GM23338 (cell line): ENCODE measurements at regions not wholly inside any gene's neighbourhood (a gene's known extent, or its start where the extent isn't known, plus 50 kb on each side); places are given as distances from the start of the nearest gene placed in this dataset.

ENCODE experiments used
- ATAC-seq: fragments of 200-7000 bp; cut with Tn5 transposase; 3 replicates; pipeline ENCODE4 v1.9.1; 2020
- DNase-seq: peaks from one replicate; pipeline ENCODE4 v3.0.0-alpha.2; 2015; ENCODE audit warnings: low spot score
- H2AFZ ChIP-seq: fragments of 200-600 bp; sonication (generic); 2 replicates; pipeline ENCODE4 v1.8.0; 2016; ENCODE audit warnings: antibody characterized with exemption, mild to moderate bottlenecking, moderate library complexity
- H3F3A ChIP-seq: fragments of 200-600 bp; sonication (generic); replicated peaks from 2 replicates; pipeline ENCODE4 v1.8.0; 2017; ENCODE audit warnings: antibody characterized with exemption, mixed run types, low read depth
- H3K27ac ChIP-seq: fragments of 200-600 bp; sonication (generic); 2 replicates; pipeline ENCODE4 v1.6.1; 2016; ENCODE audit warnings: low read depth
- H3K27me3 ChIP-seq: fragments of 200-600 bp; sonication (generic); 2 replicates; pipeline ENCODE4 v1.8.0; 2016; ENCODE audit warnings: mild to moderate bottlenecking, mixed run types, moderate library complexity; ENCODE audit not compliant: insufficient read depth
- H3K36me3 ChIP-seq: fragments of 200-600 bp; sonication (generic); 2 replicates; pipeline ENCODE4 v1.8.0; 2016; ENCODE audit warnings: mild to moderate bottlenecking; ENCODE audit not compliant: insufficient read depth
- H3K4me1 ChIP-seq: fragments of 200-600 bp; sonication (generic); 2 replicates; pipeline ENCODE4 v1.8.0; 2016; ENCODE audit warnings: mild to moderate bottlenecking, moderate library complexity; ENCODE audit not compliant: insufficient read depth
- H3K4me2 ChIP-seq: fragments of 200-600 bp; sonication (generic); 2 replicates; pipeline ENCODE4 v1.7.1; 2017; ENCODE audit warnings: mixed run types
- H3K4me3 ChIP-seq: fragments of 200-600 bp; sonication (generic); 2 replicates; pipeline ENCODE4 v1.6.1; 2016; ENCODE audit warnings: mixed run types
- H3K79me2 ChIP-seq: fragments of 200-600 bp; sonication (generic); replicated peaks from 2 replicates; pipeline ENCODE4 v1.8.0; 2017; ENCODE audit warnings: mild to moderate bottlenecking; ENCODE audit not compliant: insufficient read depth
- H3K9me2 ChIP-seq: fragments of 200-600 bp; sonication (generic); 2 replicates; pipeline ENCODE4 v1.8.0; 2017; ENCODE audit not compliant: insufficient read depth
- H4K20me1 ChIP-seq: fragments of 200-600 bp; sonication (generic); replicated peaks from 2 replicates; pipeline ENCODE4 v1.8.0; 2017; ENCODE audit warnings: mild to moderate bottlenecking; ENCODE audit not compliant: insufficient read depth
- H3K27ac Mint-ChIP-seq: 2 replicates; pipeline ENCODE4 v1.8.0; 2020; ENCODE audit warnings: inconsistent platforms, mild to moderate bottlenecking, moderate library complexity, mixed read lengths
- H3K27me3 Mint-ChIP-seq: 3 replicates; pipeline ENCODE4 v1.8.0; 2022; ENCODE audit warnings: low read depth, mild to moderate bottlenecking, moderate library complexity, mixed read lengths, inconsistent platforms; ENCODE audit not compliant: insufficient read depth, poor library complexity
- H3K36me3 Mint-ChIP-seq: 3 replicates; pipeline ENCODE4 v1.8.0; 2021; ENCODE audit warnings: low read depth, mild to moderate bottlenecking, inconsistent platforms, moderate library complexity, mixed read lengths
- H3K4me1 Mint-ChIP-seq: 3 replicates; pipeline ENCODE4 v1.8.0; 2020; ENCODE audit warnings: mild to moderate bottlenecking, inconsistent platforms, mixed read lengths
- H3K4me3 Mint-ChIP-seq: 3 replicates; pipeline ENCODE4 v1.8.0; 2021; ENCODE audit warnings: moderate library complexity, mild to moderate bottlenecking, inconsistent platforms, mixed read lengths
- H3K9me3 Mint-ChIP-seq: 3 replicates; pipeline ENCODE4 v1.8.0; 2020; ENCODE audit warnings: moderate library complexity, mild to moderate bottlenecking, inconsistent platforms, mixed read lengths
- CTCF ChIP-seq, 2 experiments: fragments of 200-600 bp in 1 of 2; sonication (generic) in 1 of 2; conservative IDR thresholded peaks; 2 replicates each; pipeline versions ENCODE4 v1.5.1 to v1.6.1; 2016 to 2017; ENCODE audit warnings: antibody characterized with exemption in 2 of 2, low read depth in 2 of 2, mild to moderate bottlenecking in 2 of 2, moderate library complexity in 1 of 2
- EZH2phosphoT487 ChIP-seq: fragments of 200-600 bp; sonication (generic); IDR thresholded peaks from one replicate; pipeline ENCODE4 v1.8.1; 2018; ENCODE audit warnings: antibody characterized with exemption; ENCODE audit not compliant: unreplicated experiment

- no peaks in the 10 kb centered on the region for H3K4me1 Mint-ChIP-seq
- no peak overlapping the region for H3K4me3 Mint-ChIP-seq
- peaks cover 12% of the 10 kb centered on the region; the same call in 1 of the 2 replicates for H3K9me2 ChIP-seq
- no peaks in the 10 kb centered on the region for H3F3A ChIP-seq
- H3K27ac ChIP-seq = no peak overlapping the region
- H3K27ac Mint-ChIP-seq = no peak overlapping the region
- H3K4me2 ChIP-seq = no peak overlapping the region
- H3K36me3 ChIP-seq = peaks cover 6% of the 10 kb centered on the region; the same call in 1 of the 2 replicates
- H3K4me3 ChIP-seq = no peak overlapping the region
- no peaks in the 10 kb centered on the region for H4K20me1 ChIP-seq
- ATAC-seq = no peak
- no peaks in the 10 kb centered on the region for H3K4me1 ChIP-seq
- H3K27me3 ChIP-seq = no peaks in the 10 kb centered on the region
- TF ChIP-seq CTCF (conservative IDR thresholded peaks at IDR 0.05; ENCODE audit: low read depth in 2 of 2) (peak; percentile 58 to 66), EZH2phosphoT487 (no peak)
- no peaks in the 10 kb centered on the region for H3K79me2 ChIP-seq
- H2AFZ ChIP-seq = peak overlapping the region; percentile 18; the same call in 1 of the 2 replicates
- H3K27me3 Mint-ChIP-seq = no peaks in the 10 kb centered on the region
- peaks cover 36% of the 10 kb centered on the region for H3K9me3 Mint-ChIP-seq
- DNase-seq = peak; percentile 50
- peaks cover 38% of the 10 kb centered on the region for H3K36me3 Mint-ChIP-seq
Observed at GRCh38 chr18:43170586-43170985, 55.1 kb upstream of the RIT2 start.
